Body of pancreas (tissue), 4 donors: ENCODE measurements at regions not wholly inside any gene's neighbourhood (a gene's known extent, or its start where the extent isn't known, plus 50 kb on each side); places are given as distances from the start of the nearest gene placed in this dataset.

Experiments
- POLR2A ChIP-seq, 3 donors: fragments of 450-650 bp; IDR thresholded peaks; one replicate each; pipeline ENCODE4 v1.6.1; 2016; ENCODE audit warnings: antibody characterized with exemption in 3 of 3, mild to moderate bottlenecking in 2 of 3
- TF ChIP-seq, protein P1 (sequence below), 7 experiments: fragments of 450-650 bp in 4 of 7; fragments of 200-600 bp in 3 of 7; sonication (generic) in 3 of 7; IDR thresholded peaks; one replicate each; pipeline ENCODE4 v1.5.1; 2016 to 2019; ENCODE audit warnings: antibody characterized with exemption in 7 of 7

DNA sequence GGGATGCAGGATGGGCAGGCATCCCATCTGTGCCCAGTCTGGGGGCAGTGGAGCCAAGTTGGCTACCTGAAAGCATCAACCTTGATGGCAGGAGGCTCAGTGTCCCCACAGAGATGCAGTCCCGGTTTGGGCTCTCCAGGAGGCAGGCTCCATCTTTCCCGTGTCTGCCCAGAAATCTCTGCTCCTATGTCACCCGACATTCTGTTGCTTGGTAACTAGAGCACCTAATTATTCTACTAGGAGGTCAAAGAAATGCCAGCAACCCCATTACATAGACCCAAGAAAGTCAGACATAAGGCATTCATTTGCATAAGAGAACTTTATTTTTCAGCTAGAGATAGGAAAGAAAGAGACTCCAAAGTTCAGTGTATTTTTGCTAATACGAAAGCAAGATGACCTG, 100.3 kb upstream of the BACE2 start:
- TF ChIP-seq, protein P1, sequence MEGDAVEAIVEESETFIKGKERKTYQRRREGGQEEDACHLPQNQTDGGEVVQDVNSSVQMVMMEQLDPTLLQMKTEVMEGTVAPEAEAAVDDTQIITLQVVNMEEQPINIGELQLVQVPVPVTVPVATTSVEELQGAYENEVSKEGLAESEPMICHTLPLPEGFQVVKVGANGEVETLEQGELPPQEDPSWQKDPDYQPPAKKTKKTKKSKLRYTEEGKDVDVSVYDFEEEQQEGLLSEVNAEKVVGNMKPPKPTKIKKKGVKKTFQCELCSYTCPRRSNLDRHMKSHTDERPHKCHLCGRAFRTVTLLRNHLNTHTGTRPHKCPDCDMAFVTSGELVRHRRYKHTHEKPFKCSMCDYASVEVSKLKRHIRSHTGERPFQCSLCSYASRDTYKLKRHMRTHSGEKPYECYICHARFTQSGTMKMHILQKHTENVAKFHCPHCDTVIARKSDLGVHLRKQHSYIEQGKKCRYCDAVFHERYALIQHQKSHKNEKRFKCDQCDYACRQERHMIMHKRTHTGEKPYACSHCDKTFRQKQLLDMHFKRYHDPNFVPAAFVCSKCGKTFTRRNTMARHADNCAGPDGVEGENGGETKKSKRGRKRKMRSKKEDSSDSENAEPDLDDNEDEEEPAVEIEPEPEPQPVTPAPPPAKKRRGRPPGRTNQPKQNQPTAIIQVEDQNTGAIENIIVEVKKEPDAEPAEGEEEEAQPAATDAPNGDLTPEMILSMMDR (IDR thresholded peaks at IDR 0.05), result no peak
- no peak for TF ChIP-seq POLR2A (IDR thresholded peaks at IDR 0.05)
